ENCODE measurements at regions not wholly inside any gene's neighbourhood (a gene's known extent, or its start where the extent isn't known, plus 50 kb on each side); places are given as distances from the start of the nearest gene placed in this dataset.

DNA sequence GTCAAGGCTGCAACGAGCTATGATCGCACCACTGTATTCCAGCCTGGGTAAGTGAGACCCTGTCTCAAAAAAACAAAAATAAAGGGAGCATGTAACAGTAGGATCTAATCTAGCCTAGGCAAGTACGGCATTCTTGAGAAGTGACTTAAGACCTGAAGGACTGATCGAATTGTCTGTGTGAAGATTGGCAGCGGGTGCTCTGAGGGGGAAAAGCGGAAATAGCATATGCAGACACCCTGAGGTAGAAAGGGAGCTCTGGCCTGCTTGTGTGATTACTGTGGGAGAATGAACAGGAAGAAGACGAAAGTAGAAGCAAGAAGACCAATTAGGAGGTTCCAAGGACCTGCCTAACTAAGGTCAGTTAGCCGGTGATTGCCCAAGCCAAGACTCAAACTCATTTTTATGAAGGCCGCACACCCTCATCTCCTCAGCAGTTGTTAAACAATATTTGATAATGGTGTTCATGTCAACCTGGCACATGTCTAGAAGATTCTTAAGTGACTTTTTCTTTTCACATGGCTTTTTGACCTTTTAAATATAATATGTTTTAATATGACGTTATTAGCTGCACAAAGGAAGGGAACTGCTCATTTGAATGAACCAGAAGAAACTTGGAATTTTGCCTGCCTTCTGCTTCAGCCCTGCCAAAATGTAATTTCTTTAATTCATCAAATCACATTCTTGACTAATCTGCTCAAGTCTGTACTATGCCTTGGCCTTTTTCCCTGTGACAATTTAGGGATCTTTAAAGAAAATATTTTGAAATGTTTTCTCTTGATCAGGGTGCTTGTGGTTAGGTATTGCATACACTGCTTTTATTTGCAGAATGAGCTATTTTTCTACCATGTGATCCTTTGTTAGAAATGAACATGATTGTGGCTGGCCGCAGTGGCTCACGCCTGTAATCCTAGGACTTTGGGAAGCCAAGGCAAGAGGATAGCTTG lies 289.2 kb upstream of the DMRT1 start:
- no peak for DNase-seq

DNA sequence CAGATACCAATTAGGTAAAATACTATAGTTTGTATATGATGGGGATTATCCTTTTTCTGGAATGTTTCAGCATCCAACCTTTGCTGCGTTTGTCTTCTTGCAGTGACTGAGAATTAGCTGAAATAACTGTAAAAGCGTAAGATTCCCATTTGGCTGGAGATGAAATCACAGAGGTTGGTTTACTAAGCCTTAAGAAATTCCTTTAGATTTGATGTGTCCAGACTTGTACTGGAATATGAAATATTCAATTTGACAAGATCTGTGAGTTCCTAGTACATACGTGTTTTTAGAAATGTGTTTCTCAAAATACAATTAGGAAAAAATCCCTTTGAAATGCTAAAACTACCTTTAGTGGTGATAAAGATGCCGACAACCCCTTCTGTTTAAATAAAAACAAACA lies 286.0 kb upstream of the DMRT1 start:
- DNase-seq: no peak

GRCh38 chr9:556199-556598 lies 285.3 kb upstream of the DMRT1 start:
- DNase-seq: no peak

- no peak for DNase-seq
Observed at GRCh38 chr9:556675-557074, 284.8 kb upstream of the DMRT1 start.

DNA sequence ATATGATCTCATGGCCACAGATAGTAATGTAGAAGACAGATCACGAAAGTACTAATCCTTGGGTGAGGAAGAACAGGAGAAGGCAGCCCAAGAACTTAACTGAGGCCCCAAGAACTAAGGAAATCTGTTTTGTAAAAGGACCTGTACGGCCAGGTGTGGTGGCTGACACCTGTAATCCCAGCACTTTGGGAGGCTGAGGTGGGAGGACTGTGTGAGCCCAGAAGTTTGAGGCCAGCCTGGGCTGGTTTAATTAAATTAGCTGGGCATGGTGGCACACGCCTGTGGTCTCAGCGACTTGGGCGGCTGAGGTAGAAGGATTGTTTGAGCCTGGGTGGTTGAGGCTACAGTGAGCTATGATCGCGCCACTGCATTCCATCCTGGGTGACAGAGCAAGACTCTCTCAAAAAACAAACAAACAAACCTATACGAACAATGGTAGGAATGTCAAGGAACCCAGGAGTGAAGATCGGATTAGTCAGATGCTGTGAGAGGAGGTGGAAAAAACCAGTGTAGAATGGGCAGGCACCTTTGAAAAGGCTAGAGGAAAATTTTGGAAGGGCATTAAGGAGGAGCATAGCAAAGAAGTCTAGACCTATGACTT lies 283.8 kb upstream of the DMRT1 start:
- DNase-seq: no peak

DNA sequence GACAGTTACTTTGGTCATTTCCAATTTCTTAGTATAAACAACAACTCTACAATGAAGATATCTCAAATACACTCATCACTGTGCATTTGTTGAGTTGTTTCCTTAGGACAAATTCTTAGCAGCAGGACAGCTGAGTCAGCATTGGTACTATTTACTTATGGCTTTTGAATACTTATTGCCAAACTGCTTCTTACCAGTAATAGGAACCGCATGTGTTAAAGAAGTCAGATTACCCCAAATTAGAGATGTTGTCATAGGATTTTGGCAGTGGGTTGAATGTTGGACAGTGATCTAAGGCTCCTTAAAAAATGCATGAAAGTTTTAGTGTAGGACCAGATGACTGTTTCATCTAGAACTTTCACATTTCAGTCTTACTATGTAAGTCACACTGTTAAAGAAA lies 280.1 kb upstream of the DMRT1 start:
- no peak for DNase-seq

DNA sequence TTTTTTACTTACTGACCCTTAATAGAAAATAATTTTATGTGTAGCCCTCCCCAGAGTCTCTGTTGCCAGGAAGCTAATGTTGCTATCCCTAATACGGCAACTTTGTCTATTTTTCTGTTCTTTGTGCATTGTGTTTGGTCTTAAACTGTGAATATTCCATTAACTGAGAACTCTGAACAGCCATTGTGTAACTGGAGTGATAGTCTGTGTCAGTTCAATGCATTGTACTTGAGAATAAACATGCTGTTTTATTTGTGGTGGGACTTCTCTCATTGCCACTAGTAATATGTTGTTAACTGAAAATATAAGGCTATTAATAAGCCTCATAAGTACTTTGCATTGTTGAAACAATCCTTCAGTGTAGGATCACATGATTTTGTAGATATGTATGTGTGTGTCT lies 278.3 kb upstream of the DMRT1 start:
- DNase-seq: no peak

DNA sequence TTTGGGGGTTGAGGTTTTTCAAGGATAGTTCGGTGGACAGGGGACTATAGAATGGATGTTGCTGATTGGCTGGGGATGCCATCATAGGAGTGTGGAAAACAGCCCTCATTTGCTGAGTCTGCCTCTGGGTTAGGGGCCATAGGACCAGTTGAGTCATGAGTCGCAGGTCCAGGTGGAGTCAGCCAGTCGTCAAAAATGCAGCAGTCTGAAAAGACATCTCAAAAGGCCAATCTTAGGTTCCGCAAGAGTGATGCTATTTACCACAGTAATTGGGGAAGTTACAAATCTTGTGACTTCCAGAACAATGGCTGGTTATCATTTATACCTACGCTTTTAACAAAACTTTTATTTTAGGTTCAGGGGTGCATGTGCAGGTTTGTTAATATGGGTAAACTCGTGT lies 276.0 kb upstream of the DMRT1 start:
- DNase-seq: no peak

- DNase-seq: no peak
Observed at GRCh38 chr9:567128-567746, 274.3 kb upstream of the DMRT1 start.

DNA sequence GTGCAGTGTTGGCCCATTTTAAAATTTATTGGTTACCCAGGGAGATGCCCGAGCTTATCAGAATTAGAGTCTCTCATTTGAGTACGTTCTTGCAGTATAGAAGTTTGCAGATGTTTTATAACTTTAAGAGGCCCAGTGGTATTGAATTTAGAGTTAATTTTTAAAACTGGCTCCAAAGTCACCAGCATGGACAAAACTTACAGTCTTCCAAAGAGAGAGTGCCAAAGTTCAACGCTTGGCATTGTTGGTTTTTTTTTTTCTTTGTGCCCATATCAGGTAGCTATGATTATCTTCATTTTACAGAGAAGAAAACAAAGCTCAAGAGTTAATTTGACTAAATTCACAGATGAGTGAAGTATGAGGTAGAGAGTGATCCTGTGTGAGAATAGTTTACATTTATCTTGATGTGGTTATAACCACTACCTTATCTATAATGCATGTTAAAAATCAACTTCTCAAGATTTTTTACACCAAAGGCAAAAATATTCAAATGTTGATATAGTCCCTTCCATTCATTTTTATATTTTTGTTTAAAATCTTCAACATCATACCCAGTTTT lies 273.7 kb upstream of the DMRT1 start:
- no peak for DNase-seq

DNA sequence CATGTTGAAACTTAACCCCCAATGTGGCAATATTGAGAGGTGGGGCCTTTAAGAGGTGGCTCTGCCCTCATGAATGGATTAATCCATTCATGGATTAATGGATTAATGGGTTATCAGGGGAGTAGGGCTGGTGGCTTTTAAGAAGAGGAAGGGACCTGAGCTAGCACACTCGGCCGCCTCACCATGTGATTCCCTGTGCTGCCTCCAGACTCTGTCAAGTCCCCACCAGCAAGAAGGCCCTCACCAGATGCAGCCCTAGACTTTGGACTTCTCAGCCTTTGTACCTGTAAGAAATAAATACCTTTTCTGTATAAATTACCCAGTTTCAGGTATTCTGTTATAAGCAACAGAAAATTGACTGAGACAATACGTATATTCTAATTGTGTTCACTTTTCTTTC lies 272.2 kb upstream of the DMRT1 start:
- no peak for DNase-seq

GRCh38 chr9:570187-570586 lies 271.3 kb upstream of the DMRT1 start:
- no peak for DNase-seq

DNA sequence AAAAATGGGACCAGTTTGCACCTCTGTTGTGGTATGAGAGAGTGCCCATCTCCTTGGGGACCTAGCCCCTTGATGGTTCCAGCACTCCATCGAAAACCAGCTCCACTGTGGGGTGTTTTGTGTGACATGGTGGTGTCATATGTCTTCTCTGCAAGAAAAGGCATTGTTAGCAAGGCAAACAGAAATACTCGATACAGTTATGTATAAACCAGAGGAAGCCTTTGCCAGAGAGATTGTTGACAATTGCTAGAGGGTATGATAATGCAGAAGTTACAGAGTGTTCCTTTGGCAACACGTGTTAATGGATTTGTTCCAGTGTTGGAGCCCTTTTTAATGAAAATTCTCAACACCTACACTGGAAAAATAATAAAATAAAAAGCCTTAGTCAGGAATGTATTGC lies 270.4 kb upstream of the DMRT1 start:
- no peak for DNase-seq

DNA sequence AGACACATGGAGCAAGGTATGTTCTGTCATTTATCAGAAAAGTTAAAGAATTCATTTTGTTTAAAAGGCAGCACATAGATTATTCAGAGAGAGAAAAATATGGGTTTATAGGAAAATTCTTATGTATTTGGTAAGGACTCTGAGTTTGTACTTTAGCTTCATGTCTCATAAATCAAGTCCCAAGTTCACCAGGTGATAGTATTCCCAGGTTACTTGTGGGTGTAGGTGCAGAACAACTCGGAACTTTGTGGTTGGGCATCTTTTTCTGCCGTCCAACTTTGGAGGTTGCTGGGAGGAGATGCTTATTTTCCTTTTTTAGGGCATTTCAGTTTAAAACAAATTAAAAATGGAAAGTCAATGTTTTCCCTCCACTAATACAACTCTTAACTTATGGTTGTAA lies 269.8 kb upstream of the DMRT1 start:
- no peak for DNase-seq

- no peak for DNase-seq
Observed at GRCh38 chr9:573691-574410, 267.6 kb upstream of the DMRT1 start.

DNA sequence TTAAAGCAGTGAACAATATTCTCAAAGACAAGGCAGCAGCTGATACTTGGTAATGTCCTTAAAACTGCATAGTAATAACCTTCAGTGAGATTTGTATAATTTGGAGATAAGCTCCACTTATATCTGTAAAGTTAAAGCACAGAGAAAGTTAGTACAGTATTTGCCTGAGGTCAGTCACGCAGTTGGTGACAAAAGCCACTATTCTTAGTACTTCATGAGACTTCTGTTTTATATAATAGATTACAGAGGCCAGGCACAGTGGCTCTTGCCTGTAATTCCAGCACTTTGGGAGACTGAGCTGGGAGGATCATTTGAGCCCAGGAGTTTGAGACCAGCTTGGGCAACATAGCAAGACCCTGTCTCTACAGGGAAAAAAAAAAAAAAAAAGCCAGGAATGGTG lies 266.4 kb upstream of the DMRT1 start:
- no peak for DNase-seq

DNA sequence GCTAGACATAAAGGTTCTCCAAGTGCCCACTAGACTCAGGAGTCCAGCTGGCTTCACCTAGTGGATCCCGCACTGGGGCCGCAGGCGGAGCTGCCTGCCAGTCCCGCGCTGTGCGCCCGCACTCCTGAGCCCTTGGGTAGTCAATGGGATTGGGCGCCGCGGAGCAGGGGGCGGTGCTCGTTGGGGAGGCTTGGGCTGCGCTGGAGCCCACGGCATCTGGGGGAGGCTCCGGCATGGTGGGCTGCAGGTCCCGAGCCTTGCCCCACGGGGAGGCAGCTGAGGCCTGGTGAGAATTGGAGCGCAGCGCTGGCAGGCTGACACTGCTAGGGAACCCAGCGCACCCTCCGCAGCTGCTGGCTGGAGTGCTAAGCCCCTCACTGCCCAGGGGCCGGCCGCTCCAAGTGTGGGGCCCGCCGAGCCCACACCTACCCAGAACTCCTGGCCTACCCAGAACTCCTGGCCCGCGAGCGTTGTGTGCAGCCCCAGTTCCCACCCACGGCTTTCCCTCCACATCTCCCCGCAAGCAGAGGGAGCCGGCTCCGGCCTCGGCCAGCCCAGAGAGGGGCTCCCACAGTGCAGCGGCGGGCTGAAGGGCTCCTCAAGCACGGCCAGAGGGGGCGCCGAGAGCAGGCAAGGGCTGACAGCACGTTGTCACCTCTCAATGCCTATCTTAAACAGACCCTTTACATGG lies 260.7 kb upstream of the DMRT1 start:
- DNase-seq: no peak

- no peak for DNase-seq
Observed at GRCh38 chr9:581673-582497, 259.6 kb upstream of the DMRT1 start.

DNA sequence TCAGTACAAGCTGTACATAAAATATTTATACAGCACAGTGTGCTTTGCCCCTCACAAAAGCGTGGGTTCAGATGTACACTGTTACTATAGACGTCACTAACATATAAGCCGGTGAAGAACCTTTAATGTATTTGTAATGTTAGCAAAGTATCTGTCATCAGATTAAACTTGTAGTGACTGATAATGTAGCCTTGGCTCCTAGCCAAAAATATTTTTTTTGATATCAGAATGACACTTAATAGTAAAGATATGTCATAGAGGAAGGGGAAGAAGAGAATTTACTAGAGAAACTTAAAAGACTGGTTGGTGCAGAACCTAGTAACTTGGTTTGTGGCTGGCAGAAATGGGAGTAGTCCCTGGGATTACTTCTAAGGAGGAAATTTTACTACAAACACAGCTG lies 258.7 kb upstream of the DMRT1 start:
- DNase-seq: no peak

GRCh38 chr9:587527-587926 lies 254.0 kb upstream of the DMRT1 start:
- no peak for DNase-seq

GRCh38 chr9:588981-589380 lies 252.5 kb upstream of the DMRT1 start:
- DNase-seq: no peak

GRCh38 chr9:589723-590122 lies 251.8 kb upstream of the DMRT1 start:
- DNase-seq: no peak
